Skeletal muscle tissue (tissue), 3 donors: ENCODE measurements at regions not wholly inside any gene's neighbourhood (a gene's known extent, or its start where the extent isn't known, plus 50 kb on each side); places are given as distances from the start of the nearest gene placed in this dataset.

Source experiments
- H3K27ac ChIP-seq: one replicate; pipeline ENCODE4 v1.7.0; 2013; ENCODE audit warnings: mild to moderate bottlenecking, low read depth, low read length, inconsistent platforms
- H3K27me3 ChIP-seq, 3 donors: one replicate each; pipeline ENCODE4 v1.7.0; 2013; ENCODE audit warnings: low read length in 3 of 3; ENCODE audit not compliant: control insufficient read depth in 3 of 3, insufficient read depth in 3 of 3
- H3K36me3 ChIP-seq, 3 donors: one replicate each; pipeline ENCODE4 v1.7.0; 2013; ENCODE audit warnings: low read length in 3 of 3; ENCODE audit not compliant: control insufficient read depth in 3 of 3, insufficient read depth in 3 of 3
- H3K4me1 ChIP-seq, 3 donors: one replicate each; pipeline ENCODE4 v1.7.0; 2013; ENCODE audit warnings: low read length in 3 of 3, mild to moderate bottlenecking in 3 of 3; ENCODE audit not compliant: control insufficient read depth in 3 of 3, insufficient read depth in 3 of 3
- H3K4me3 ChIP-seq, 3 donors: one replicate each; pipeline ENCODE4 v1.7.0; 2013; ENCODE audit warnings: low read length in 3 of 3
- H3K9ac ChIP-seq, 3 donors: one replicate each; pipeline ENCODE4 v1.7.0; 2013; ENCODE audit warnings: low read length in 3 of 3, mild to moderate bottlenecking in 3 of 3, moderate library complexity in 2 of 3, low read depth in 1 of 3
- H3K9me3 ChIP-seq, 3 donors: one replicate each; pipeline ENCODE4 v1.7.0; 2013; ENCODE audit warnings: low read length in 3 of 3; ENCODE audit not compliant: control insufficient read depth in 3 of 3
- donor health status: Osteomylitis.

- no peaks in the 10 kb centered on the region for H3K36me3 ChIP-seq
- no peak overlapping the region for H3K9ac ChIP-seq
- no peaks in the 10 kb centered on the region for H3K4me1 ChIP-seq
These were observed 133.1 kb upstream of the PTPRT start for GRCh38 chr20:43322851-43323250.

GRCh38 chr20:43320536-43320935 lies 130.8 kb upstream of the PTPRT start:
- no peaks in the 10 kb centered on the region for H3K4me1 ChIP-seq
- H3K9ac ChIP-seq: no peak overlapping the region
- H3K27ac ChIP-seq: no peak overlapping the region
- H3K9me3 ChIP-seq: no peaks in the 10 kb centered on the region
- H3K36me3 ChIP-seq: no peaks in the 10 kb centered on the region
- H3K4me3 ChIP-seq: no peak overlapping the region
- peaks cover 0 to 2% (median 0%) of the 10 kb centered on the region in 3 donors for H3K27me3 ChIP-seq

More at GRCh38 chr20:43322851-43323250, 133.1 kb upstream of the PTPRT start:
- no peak overlapping the region for H3K27ac ChIP-seq
- H3K27me3 ChIP-seq: no peaks in the 10 kb centered on the region
- H3K4me3 ChIP-seq: no peak overlapping the region
- no peaks in the 10 kb centered on the region for H3K9me3 ChIP-seq

GRCh38 chr20:43318755-43319297 lies 129.1 kb upstream of the PTPRT start:
- H3K27ac ChIP-seq: no peak overlapping the region
- no peak overlapping the region for H3K9ac ChIP-seq
- H3K36me3 ChIP-seq: no peaks in the 10 kb centered on the region
- H3K4me1 ChIP-seq: no peaks in the 10 kb centered on the region
- H3K9me3 ChIP-seq: no peaks in the 10 kb centered on the region
- no peak overlapping the region for H3K4me3 ChIP-seq
- peaks cover 0 to 2% (median 0%) of the 10 kb centered on the region in 3 donors for H3K27me3 ChIP-seq

- Histone ChIP-seq H3K4me3 (no peak overlapping the region), H3K36me3 (no peaks in the 10 kb centered on the region), H3K9me3 (peaks cover 0 to 2% (median 0%) of the 10 kb centered on the region in 3 donors), H3K4me1 (no peaks in the 10 kb centered on the region), H3K27me3 (peaks cover 0 to 2% (median 0%) of the 10 kb centered on the region in 3 donors), H3K9ac (no peak overlapping the region), H3K27ac (no peak overlapping the region)
These were observed 126.6 kb upstream of the PTPRT start for GRCh38 chr20:43316271-43316670.

- Histone ChIP-seq H3K27ac (no peak overlapping the region), H3K27me3 (no peaks in the 10 kb centered on the region), H3K36me3 (no peaks in the 10 kb centered on the region), H3K4me3 (no peak overlapping the region), H3K9ac (no peak overlapping the region), H3K4me1 (no peaks in the 10 kb centered on the region), H3K9me3 (peaks cover 0 to 5% (median 0%) of the 10 kb centered on the region in 3 donors)
These were observed 119.6 kb upstream of the PTPRT start for GRCh38 chr20:43309266-43309665.

- H3K9me3 ChIP-seq: peaks cover 0 to 4% (median 0%) of the 10 kb centered on the region in 3 donors
- H3K27ac ChIP-seq: no peak overlapping the region
- no peaks in the 10 kb centered on the region for H3K36me3 ChIP-seq
- no peak overlapping the region for H3K4me3 ChIP-seq
- H3K27me3 ChIP-seq: no peaks in the 10 kb centered on the region
- no peak overlapping the region for H3K9ac ChIP-seq
- H3K4me1 ChIP-seq: no peaks in the 10 kb centered on the region
These were observed 117.1 kb upstream of the PTPRT start for GRCh38 chr20:43306837-43307236.

- no peaks in the 10 kb centered on the region for H3K36me3 ChIP-seq
These were observed 116.0 kb upstream of the PTPRT start for GRCh38 chr20:43305749-43306148.

GRCh38 chr20:43304598-43304997 lies 114.9 kb upstream of the PTPRT start:
- Histone ChIP-seq H3K4me1 (no peaks in the 10 kb centered on the region), H3K36me3 (no peaks in the 10 kb centered on the region), H3K27ac (no peak overlapping the region), H3K9me3 (peaks cover 0 to 4% (median 0%) of the 10 kb centered on the region in 3 donors), H3K27me3 (no peaks in the 10 kb centered on the region), H3K4me3 (no peak overlapping the region), H3K9ac (no peak overlapping the region)

More at GRCh38 chr20:43305749-43306148, 116.0 kb upstream of the PTPRT start:
- H3K27me3 ChIP-seq: no peaks in the 10 kb centered on the region
- H3K9ac ChIP-seq: no peak overlapping the region
- no peaks in the 10 kb centered on the region for H3K4me1 ChIP-seq
- no peak overlapping the region for H3K27ac ChIP-seq
- H3K9me3 ChIP-seq: peaks cover 0 to 4% (median 0%) of the 10 kb centered on the region in 3 donors
- no peak overlapping the region for H3K4me3 ChIP-seq

- Histone ChIP-seq H3K4me1 (no peaks in the 10 kb centered on the region), H3K36me3 (no peaks in the 10 kb centered on the region), H3K27ac (no peak overlapping the region), H3K4me3 (no peak overlapping the region), H3K9ac (no peak overlapping the region), H3K9me3 (no peaks in the 10 kb centered on the region), H3K27me3 (no peaks in the 10 kb centered on the region)
These were observed 113.2 kb upstream of the PTPRT start for GRCh38 chr20:43302936-43303335.

GRCh38 chr20:43300901-43301300 lies 111.2 kb upstream of the PTPRT start:
- no peaks in the 10 kb centered on the region for H3K9me3 ChIP-seq
- no peak overlapping the region for H3K9ac ChIP-seq
- no peak overlapping the region for H3K27ac ChIP-seq
- H3K4me3 ChIP-seq: no peak overlapping the region
- no peaks in the 10 kb centered on the region for H3K27me3 ChIP-seq
- H3K4me1 ChIP-seq: no peaks in the 10 kb centered on the region
- no peaks in the 10 kb centered on the region for H3K36me3 ChIP-seq
